ENCODE measurements at regions not wholly inside any gene's neighbourhood (a gene's known extent, or its start where the extent isn't known, plus 50 kb on each side); places are given as distances from the start of the nearest gene placed in this dataset.

- Histone ChIP-seq H3K36me3 (replicated peaks in 1 of 2; ENCODE audit: control insufficient read depth in 1 of 2, insufficient read depth in 2 of 2, low read length in 2 of 2) (no peaks in the 10 kb centered on the region), H3K27ac (ENCODE audit: low read depth in 1 of 2, low read length in 2 of 2) (no peak overlapping the region), H3K27me3 (ENCODE audit: control insufficient read depth in 2 of 2, insufficient read depth in 2 of 2, low read length in 2 of 2) (no peaks in the 10 kb centered on the region), H4K20me1 (ENCODE audit: insufficient read depth, low read length) (no peaks in the 10 kb centered on the region), H3K79me2 (ENCODE audit: insufficient read depth, low read length) (no peaks in the 10 kb centered on the region), H3K4me3 (replicated peaks in 1 of 3; ENCODE audit: low read depth in 2 of 3, low read length in 3 of 3) (no peak overlapping the region), H3K9ac (ENCODE audit: insufficient read depth, low read length, poor library complexity, severe bottlenecking) (no peak overlapping the region), H2AFZ (ENCODE audit: insufficient read depth, low read depth, low read length, poor library complexity, severe bottlenecking) (no peak overlapping the region), H3K4me1 (ENCODE audit: control insufficient read depth in 1 of 2, insufficient read depth in 2 of 2, low read length in 2 of 2) (no peaks in the 10 kb centered on the region), H3K4me2 (replicated peaks; ENCODE audit: extremely low read depth, low read length, poor library complexity, severe bottlenecking) (no peak overlapping the region), H3K9me3 (replicated peaks in 1 of 2; ENCODE audit: control insufficient read depth in 1 of 2, insufficient read depth in 1 of 2, low read length in 2 of 2) (no peaks in the 10 kb centered on the region)
- Mint-ChIP-seq H3K9me3 (peaks cover 0 to 7% (median 0%) of the 10 kb centered on the region in 7 donors), H3K36me3 (no peaks in the 10 kb centered on the region), H3K27ac (no peak overlapping the region), H3K4me3 (no peak overlapping the region), H3K27me3 (ENCODE audit: low read depth in 3 of 3) (no peaks in the 10 kb centered on the region), H3K4me1 (peaks cover 2% of the 10 kb centered on the region)
- intact Hi-C loops (cut with micrococcal nuclease), result no loop called here
- no peak for TF ChIP-seq CTCF (IDR thresholded peaks at IDR 0.05)
- no peak for DNase-seq
- WGBS (ENCODE audit: insufficient coverage), result 0% methylated on average over 1 of the region's 2 CpGs
Observed at GRCh38 chr7:17725821-17726220, 214.5 kb downstream of the SNX13 start.

GRCh38 chr7:17732083-17732482 lies 208.2 kb downstream of the SNX13 start:
- Histone ChIP-seq H3K79me2 (ENCODE audit: insufficient read depth, low read length) (no peaks in the 10 kb centered on the region), H3K4me1 (ENCODE audit: control insufficient read depth in 1 of 2, insufficient read depth in 2 of 2, low read length in 2 of 2) (no peaks in the 10 kb centered on the region), H3K4me2 (replicated peaks; ENCODE audit: extremely low read depth, low read length, poor library complexity, severe bottlenecking) (no peak overlapping the region), H2AFZ (ENCODE audit: insufficient read depth, low read depth, low read length, poor library complexity, severe bottlenecking) (no peak overlapping the region), H3K9me3 (replicated peaks in 1 of 2; ENCODE audit: control insufficient read depth in 1 of 2, insufficient read depth in 1 of 2, low read length in 2 of 2) (peaks cover 16 to 19% of the 10 kb centered on the region in 2 donors), H4K20me1 (ENCODE audit: insufficient read depth, low read length) (no peaks in the 10 kb centered on the region), H3K9ac (ENCODE audit: insufficient read depth, low read length, poor library complexity, severe bottlenecking) (no peak overlapping the region), H3K27ac (ENCODE audit: low read depth in 1 of 2, low read length in 2 of 2) (no peak overlapping the region), H3K36me3 (replicated peaks in 1 of 2; ENCODE audit: control insufficient read depth in 1 of 2, insufficient read depth in 2 of 2, low read length in 2 of 2) (no peaks in the 10 kb centered on the region), H3K27me3 (ENCODE audit: control insufficient read depth in 2 of 2, insufficient read depth in 2 of 2, low read length in 2 of 2) (no peaks in the 10 kb centered on the region), H3K4me3 (replicated peaks in 1 of 3; ENCODE audit: low read depth in 2 of 3, low read length in 3 of 3) (no peak overlapping the region)
- H3K27ac Mint-ChIP-seq, result no peak overlapping the region
- no peaks in the 10 kb centered on the region for H3K4me1 Mint-ChIP-seq
- peaks cover 11 to 39% (median 24%) of the 10 kb centered on the region in 7 donors for H3K9me3 Mint-ChIP-seq
- H3K36me3 Mint-ChIP-seq, result no peaks in the 10 kb centered on the region
- DNase-seq, result no peak
- TF ChIP-seq CTCF (IDR thresholded peaks at IDR 0.05), result no peak
- intact Hi-C loops (cut with micrococcal nuclease), result no loop called here
- H3K27me3 Mint-ChIP-seq (ENCODE audit: low read depth in 3 of 3), result no peaks in the 10 kb centered on the region
- 97% methylated on average over 3 of the region's 3 CpGs for whole genome bisulfite sequencing (ENCODE audit: insufficient coverage)
- H3K4me3 Mint-ChIP-seq, result no peak overlapping the region

Measured in CD14-positive monocyte (primary cell).